Karpas-422 (cell line): ENCODE measurements at regions not wholly inside any gene's neighbourhood (a gene's known extent, or its start where the extent isn't known, plus 50 kb on each side); places are given as distances from the start of the nearest gene placed in this dataset.
"Not testable (repeated sequence)": the region's sequence is repeated elsewhere in the genome, so short reads cannot be mapped to it uniquely, and the experiment has no call there.

ENCODE experiments used
- DNase-seq: peaks from one replicate; pipeline ENCODE4 v3.0.0-alpha.2; 2015
- H2AFZ ChIP-seq: fragments of 200-600 bp; sonication (generic); 2 replicates; pipeline ENCODE4 v1.6.1; 2014; ENCODE audit warnings: antibody characterized with exemption, low read length, mixed read lengths
- H3K27ac ChIP-seq: fragments of 200-600 bp; sonication (generic); 2 replicates; pipeline ENCODE4 v1.5.1; 2014; ENCODE audit warnings: mild to moderate bottlenecking, low read length, moderate library complexity
- H3K27me3 ChIP-seq: fragments of 200-600 bp; sonication (generic); 2 replicates; pipeline ENCODE4 v1.6.1; 2014; ENCODE audit warnings: low read length, mixed read lengths
- H3K36me3 ChIP-seq: fragments of 200-600 bp; sonication (generic); 2 replicates; pipeline ENCODE4 v1.6.1; 2014; ENCODE audit warnings: low read length, mixed read lengths; ENCODE audit not compliant: insufficient read depth
- H3K4me1 ChIP-seq: fragments of 200-600 bp; sonication (generic); 2 replicates; pipeline ENCODE4 v1.6.1; 2014; ENCODE audit warnings: mild to moderate bottlenecking, low read length, mixed read lengths
- H3K4me2 ChIP-seq: fragments of 200-600 bp; sonication (generic); 2 replicates; pipeline ENCODE4 v1.6.1; 2014; ENCODE audit warnings: low read length, low read depth, mild to moderate bottlenecking; ENCODE audit not compliant: poor library complexity, severe bottlenecking
- H3K4me3 ChIP-seq: fragments of 200-600 bp; sonication (generic); 2 replicates; pipeline ENCODE4 v1.5.1; 2014; ENCODE audit warnings: mild to moderate bottlenecking, antibody characterized with exemption, low read length, mixed read lengths
- H3K79me2 ChIP-seq: fragments of 200-600 bp; sonication (generic); 2 replicates; pipeline ENCODE4 v1.6.1; 2014; ENCODE audit warnings: mild to moderate bottlenecking, low read length, mixed read lengths
- H3K9ac ChIP-seq: fragments of 200-600 bp; sonication (generic); 2 replicates; pipeline ENCODE4 v1.6.0; 2014; ENCODE audit warnings: low read length
- H3K9me2 ChIP-seq: fragments of 200-600 bp; sonication (generic), shearing (Covaris generic); replicated peaks from 2 replicates; pipeline ENCODE4 v1.6.0; 2014; ENCODE audit warnings: mild to moderate bottlenecking, low read length, moderate library complexity; ENCODE audit not compliant: insufficient read depth
- H3K9me3 ChIP-seq: fragments of 300-700, 200-600 bp; sonication (generic); 2 replicates; pipeline ENCODE4 v1.6.1; 2014; ENCODE audit warnings: low read length, mixed read lengths
- H4K20me1 ChIP-seq: fragments of 200-600 bp; sonication (generic); 2 replicates; pipeline ENCODE4 v1.6.1; 2014; ENCODE audit warnings: mild to moderate bottlenecking, antibody characterized with exemption, low read length, low read depth; ENCODE audit not compliant: insufficient read depth

DNA sequence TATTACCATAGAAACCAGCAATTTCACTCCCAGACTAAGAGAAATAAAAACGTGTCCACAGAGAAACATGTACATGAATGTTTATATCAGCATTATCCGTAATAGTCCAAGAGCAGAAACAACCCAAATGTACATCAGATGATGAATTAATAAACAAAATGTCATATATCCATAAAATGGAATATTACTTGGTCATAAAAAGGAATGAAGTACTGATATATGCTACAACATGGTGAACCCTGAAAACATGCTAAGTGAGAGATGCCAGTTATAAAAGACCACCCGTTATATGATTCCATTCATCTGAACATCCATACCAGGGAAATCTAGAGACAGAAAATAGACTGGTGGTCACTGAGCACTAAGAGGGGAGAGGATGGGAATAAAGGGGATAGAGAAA, 61.4 kb upstream of the SRRM3 start:
- H3K9ac ChIP-seq, H3K36me3 ChIP-seq, H4K20me1 ChIP-seq, DNase-seq, H3K4me1 ChIP-seq, H3K9me2 ChIP-seq, H3K4me2 ChIP-seq, H3K27me3 ChIP-seq, H3K4me3 ChIP-seq, H3K9me3 ChIP-seq, H3K27ac ChIP-seq, H2AFZ ChIP-seq, H3K79me2 ChIP-seq: not testable (repeated sequence)

DNA sequence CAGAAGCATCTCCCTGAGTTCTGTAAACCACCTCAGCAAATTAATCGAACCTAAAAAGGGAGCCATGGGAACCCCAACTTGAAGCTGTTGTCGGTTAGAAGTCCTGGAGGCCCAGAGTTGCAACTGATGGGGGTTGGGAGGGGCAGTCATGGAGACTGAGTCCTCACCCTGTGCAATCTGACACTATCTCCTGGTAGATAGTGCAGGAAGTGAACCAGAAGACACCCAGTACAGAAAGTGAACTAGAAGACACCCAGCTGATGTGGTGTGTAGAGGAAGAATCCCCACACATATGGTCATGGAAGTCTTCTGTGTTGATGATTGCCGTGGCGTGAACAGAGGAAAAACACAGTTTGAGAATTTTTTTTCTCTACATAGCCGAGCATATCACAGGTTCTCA, 58.8 kb upstream of the SRRM3 start:
- no peaks in the 10 kb centered on the region for H3K9me2 ChIP-seq
- no peak overlapping the region for H3K27ac ChIP-seq
- H3K27me3 ChIP-seq = no peaks in the 10 kb centered on the region
- no peak for DNase-seq
- H3K36me3 ChIP-seq = no peaks in the 10 kb centered on the region
- H3K9me3 ChIP-seq = no peaks in the 10 kb centered on the region
- H3K9ac ChIP-seq = no peak overlapping the region
- H3K4me3 ChIP-seq = no peak overlapping the region
- H4K20me1 ChIP-seq = no peaks in the 10 kb centered on the region
- H2AFZ ChIP-seq = no peak overlapping the region
- no peak overlapping the region for H3K4me2 ChIP-seq
- no peaks in the 10 kb centered on the region for H3K4me1 ChIP-seq
- no peaks in the 10 kb centered on the region for H3K79me2 ChIP-seq

- H3K36me3 ChIP-seq, H3K4me3 ChIP-seq, DNase-seq, H3K79me2 ChIP-seq, H3K27me3 ChIP-seq, H3K9me2 ChIP-seq, H2AFZ ChIP-seq, H3K9ac ChIP-seq, H3K4me2 ChIP-seq, H4K20me1 ChIP-seq, H3K4me1 ChIP-seq, H3K27ac ChIP-seq, H3K9me3 ChIP-seq: not testable (repeated sequence)
Observed at GRCh38 chr7:76144664-76145270, 56.9 kb upstream of the SRRM3 start.

- Histone ChIP-seq H3K79me2 (no peaks in the 10 kb centered on the region), H4K20me1 (no peaks in the 10 kb centered on the region), H3K27me3 (no peaks in the 10 kb centered on the region), H2AFZ (no peak overlapping the region), H3K27ac (no peak overlapping the region), H3K9me2 (no peaks in the 10 kb centered on the region), H3K4me3 (no peak overlapping the region), H3K9me3 (no peaks in the 10 kb centered on the region), H3K9ac (no peak overlapping the region), H3K4me1 (no peaks in the 10 kb centered on the region), H3K36me3 (no peaks in the 10 kb centered on the region), H3K4me2 (no peak overlapping the region)
- no peak for DNase-seq
Observed at GRCh38 chr7:76146374-76146773, 55.3 kb upstream of the SRRM3 start.

DNA sequence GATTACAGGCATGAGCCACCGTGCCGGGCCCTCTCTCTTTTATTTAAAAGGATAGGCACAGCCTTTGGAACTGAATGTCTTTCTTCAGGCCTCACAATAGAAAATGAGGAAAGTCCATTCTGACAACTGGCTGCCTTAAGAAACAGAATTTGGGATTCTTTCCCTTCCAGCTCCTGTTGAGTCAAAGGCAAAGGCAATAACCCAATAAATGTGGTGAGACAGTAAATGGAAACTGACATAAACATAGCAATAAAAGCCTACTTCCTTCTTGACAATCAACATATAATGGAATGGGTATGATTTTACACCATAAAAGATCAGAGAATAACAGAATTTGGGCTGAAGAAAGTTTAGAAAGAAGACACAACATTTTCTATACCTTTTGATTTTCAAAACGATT, 52.7 kb upstream of the SRRM3 start:
- not testable (repeated sequence) for H4K20me1 ChIP-seq, H2AFZ ChIP-seq, H3K9ac ChIP-seq, H3K4me3 ChIP-seq, H3K79me2 ChIP-seq, H3K27me3 ChIP-seq, H3K27ac ChIP-seq, H3K36me3 ChIP-seq, H3K4me1 ChIP-seq, H3K4me2 ChIP-seq, H3K9me2 ChIP-seq, H3K9me3 ChIP-seq, DNase-seq

- H4K20me1 ChIP-seq = no peaks in the 10 kb centered on the region
- no peaks in the 10 kb centered on the region for H3K9me3 ChIP-seq
- no peak overlapping the region for H3K9ac ChIP-seq
- DNase-seq = no peak
- no peak overlapping the region for H2AFZ ChIP-seq
- H3K9me2 ChIP-seq = no peaks in the 10 kb centered on the region
- no peak overlapping the region for H3K4me2 ChIP-seq
- no peak overlapping the region for H3K4me3 ChIP-seq
- no peaks in the 10 kb centered on the region for H3K27me3 ChIP-seq
- no peaks in the 10 kb centered on the region for H3K79me2 ChIP-seq
- no peaks in the 10 kb centered on the region for H3K4me1 ChIP-seq
- H3K27ac ChIP-seq = no peak overlapping the region
- H3K36me3 ChIP-seq = no peaks in the 10 kb centered on the region
Observed at GRCh38 chr7:76149847-76150691, 51.6 kb upstream of the SRRM3 start.
